ACC112 (cell line): ENCODE measurements at regions not wholly inside any gene's neighbourhood (a gene's known extent, or its start where the extent isn't known, plus 50 kb on each side); places are given as distances from the start of the nearest gene placed in this dataset.
"Not testable (repeated sequence)": the region's sequence is repeated elsewhere in the genome, so short reads cannot be mapped to it uniquely, and the experiment has no call there.

ENCODE experiments used
- H2AFZ ChIP-seq: fragments of 200-600 bp; sonication (generic); one replicate; pipeline ENCODE4 v1.6.0; 2017; ENCODE audit warnings: antibody characterized with exemption, low read length; ENCODE audit not compliant: unreplicated experiment
- H3K27ac ChIP-seq: fragments of 200-600 bp; sonication (generic); 2 replicates; pipeline ENCODE4 v1.5.1; 2014; ENCODE audit warnings: low read depth, mild to moderate bottlenecking, antibody characterized with exemption, low read length, moderate library complexity
- H3K27me3 ChIP-seq: fragments of 200-600 bp; sonication (generic); 2 replicates; pipeline ENCODE4 v1.6.1; 2014; ENCODE audit warnings: mild to moderate bottlenecking, antibody characterized with exemption, low read length, moderate library complexity, mixed read lengths; ENCODE audit not compliant: insufficient read depth
- H3K36me3 ChIP-seq: fragments of 200-600 bp; sonication (generic); 2 replicates; pipeline ENCODE4 v1.6.1; 2016; ENCODE audit warnings: mild to moderate bottlenecking, antibody characterized with exemption, low read length, moderate library complexity, mixed read lengths; ENCODE audit not compliant: insufficient read depth
- H3K4me1 ChIP-seq: fragments of 200-600 bp; sonication (generic); one replicate; pipeline ENCODE4 v1.6.1; 2016; ENCODE audit warnings: low read length, mixed read lengths; ENCODE audit not compliant: insufficient read depth, unreplicated experiment, control insufficient read depth
- H3K4me3 ChIP-seq: fragments of 200-600 bp; sonication (generic); 2 replicates; pipeline ENCODE4 v1.5.1; 2014; ENCODE audit warnings: mild to moderate bottlenecking, low read depth, low read length
- H3K79me2 ChIP-seq: fragments of 200-600 bp; sonication (generic); one replicate; pipeline ENCODE4 v1.6.0; 2016; ENCODE audit warnings: low read length; ENCODE audit not compliant: control insufficient read depth, unreplicated experiment, insufficient read depth

GRCh38 chr16:29237023-29237422 is 169.5 kb downstream of the NPIPB11 start:
- H3K4me3 ChIP-seq, H3K4me1 ChIP-seq, H3K79me2 ChIP-seq, H3K27ac ChIP-seq, H2AFZ ChIP-seq, H3K27me3 ChIP-seq, H3K36me3 ChIP-seq: not testable (repeated sequence)

DNA sequence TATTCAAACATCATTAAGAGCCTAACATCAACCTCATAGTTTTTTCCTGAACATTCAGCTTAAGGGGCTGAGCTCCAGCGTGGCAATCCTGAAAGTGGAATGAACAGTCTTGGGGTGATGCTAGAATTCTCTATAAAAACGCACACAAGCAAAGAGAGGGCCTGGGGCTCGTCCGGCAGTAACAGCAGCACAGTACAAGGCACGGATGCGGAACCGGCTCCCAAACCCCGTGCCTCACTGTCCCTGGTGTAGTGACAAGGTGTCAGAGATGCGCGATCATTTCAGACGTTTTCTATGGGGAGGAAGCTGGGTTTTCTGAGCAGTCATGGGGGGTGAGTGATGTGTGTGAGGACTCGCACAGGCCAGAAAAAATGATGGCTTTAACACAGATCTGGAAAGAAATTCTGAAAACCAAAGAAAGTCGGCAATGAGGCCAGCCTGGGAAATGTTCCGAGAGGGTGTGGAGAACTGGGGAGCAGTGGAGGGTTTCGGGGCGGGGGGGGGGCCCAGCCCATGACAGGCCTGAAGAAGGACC is 170.6 kb downstream of the NPIPB11 start:
- not testable (repeated sequence) for H3K27ac ChIP-seq

GRCh38 chr16:29234536-29235275 is 171.8 kb downstream of the NPIPB11 start:
- H3K36me3 ChIP-seq, H2AFZ ChIP-seq, H3K79me2 ChIP-seq, H3K27me3 ChIP-seq, H3K27ac ChIP-seq, H3K4me3 ChIP-seq, H3K4me1 ChIP-seq: not testable (repeated sequence)

More for the DNA sequence above, 170.6 kb downstream of the NPIPB11 start:
- H3K4me1 ChIP-seq, H3K79me2 ChIP-seq, H3K27me3 ChIP-seq, H3K4me3 ChIP-seq, H2AFZ ChIP-seq, H3K36me3 ChIP-seq: not testable (repeated sequence)

DNA sequence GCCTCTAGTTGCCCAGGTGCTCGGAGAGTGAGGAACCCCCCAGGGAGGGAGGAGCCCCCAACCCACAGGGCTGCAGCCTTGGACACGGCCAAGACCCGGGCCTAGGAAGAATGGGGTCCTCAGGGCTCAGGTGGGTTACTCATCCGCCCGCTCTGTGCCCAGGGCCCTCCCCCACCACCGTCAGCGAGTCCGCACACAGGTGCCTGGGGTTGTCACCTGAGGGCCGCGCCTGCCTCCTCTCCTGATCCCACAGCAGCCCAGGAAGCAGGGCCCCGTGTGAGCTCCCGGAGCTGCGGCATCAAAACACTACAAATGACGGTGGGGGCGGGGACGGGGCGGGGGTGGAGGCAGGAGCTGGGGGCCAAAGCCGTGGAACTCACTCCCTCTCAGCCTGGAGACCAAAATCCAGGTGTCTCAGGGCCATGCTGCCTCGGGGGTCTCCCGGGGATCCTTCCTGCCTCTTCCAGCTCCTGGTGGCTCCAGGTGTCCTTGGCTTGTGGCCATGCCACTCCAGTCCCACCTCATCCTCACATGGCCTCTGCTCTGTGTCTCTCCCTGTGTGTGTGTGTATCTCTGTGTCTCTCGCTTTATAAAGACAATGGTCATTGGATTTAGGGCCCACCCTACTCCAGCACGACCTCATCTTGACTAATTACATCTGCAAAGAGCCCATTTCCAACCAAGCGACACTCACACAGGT is 172.7 kb downstream of the NPIPB11 start:
- H3K79me2 ChIP-seq, H3K27me3 ChIP-seq, H2AFZ ChIP-seq, H3K27ac ChIP-seq, H3K36me3 ChIP-seq, H3K4me1 ChIP-seq, H3K4me3 ChIP-seq: not testable (repeated sequence)

GRCh38 chr16:29232811-29233704 is 173.5 kb downstream of the NPIPB11 start:
- no peak overlapping the region for H3K27ac ChIP-seq
- no peaks in the 10 kb centered on the region for H3K36me3 ChIP-seq
- H3K4me1 ChIP-seq: no peaks in the 10 kb centered on the region
- H3K79me2 ChIP-seq: no peaks in the 10 kb centered on the region
- H3K4me3 ChIP-seq: no peak overlapping the region
- no peak overlapping the region for H2AFZ ChIP-seq
- no peaks in the 10 kb centered on the region for H3K27me3 ChIP-seq

- H3K79me2 ChIP-seq, H3K4me1 ChIP-seq, H2AFZ ChIP-seq, H3K36me3 ChIP-seq, H3K27ac ChIP-seq, H3K4me3 ChIP-seq, H3K27me3 ChIP-seq: not testable (repeated sequence)
Measured at GRCh38 chr16:29232160-29232705, 174.3 kb downstream of the NPIPB11 start.

DNA sequence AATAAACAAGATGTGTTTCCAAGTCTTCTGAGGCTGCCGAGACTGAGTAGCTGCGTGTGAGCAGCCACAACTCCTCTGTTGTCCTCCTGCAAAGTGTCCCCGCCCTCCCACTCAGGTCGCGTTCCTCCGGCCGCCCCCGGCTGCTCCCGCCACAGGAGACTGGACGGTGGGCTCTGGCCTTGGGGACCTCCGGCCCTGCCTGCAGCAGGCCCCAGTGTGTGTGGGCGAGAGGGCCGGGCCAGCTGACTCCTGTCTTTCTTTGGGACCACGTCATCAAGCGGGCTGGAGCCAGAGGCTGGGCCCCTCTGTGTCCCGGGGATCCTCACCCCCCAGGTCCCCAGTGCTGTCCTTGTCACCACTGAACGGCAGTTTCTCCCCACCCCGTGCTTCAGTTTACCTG is 175.3 kb downstream of the NPIPB11 start:
- Histone ChIP-seq H3K4me1 (no peaks in the 10 kb centered on the region), H3K79me2 (no peaks in the 10 kb centered on the region), H3K27ac (no peak overlapping the region), H3K27me3 (no peaks in the 10 kb centered on the region), H3K4me3 (no peak overlapping the region), H3K36me3 (no peaks in the 10 kb centered on the region), H2AFZ (no peak overlapping the region)

- Histone ChIP-seq H3K27me3 (no peaks in the 10 kb centered on the region), H3K4me1 (no peaks in the 10 kb centered on the region), H3K79me2 (no peaks in the 10 kb centered on the region), H3K4me3 (no peak overlapping the region), H2AFZ (no peak overlapping the region), H3K27ac (no peak overlapping the region), H3K36me3 (no peaks in the 10 kb centered on the region)
Measured at GRCh38 chr16:29230671-29231096, 175.8 kb downstream of the NPIPB11 start.

- not testable (repeated sequence) for H2AFZ ChIP-seq
Measured at GRCh38 chr16:29230006-29230668, 176.4 kb downstream of the NPIPB11 start.

DNA sequence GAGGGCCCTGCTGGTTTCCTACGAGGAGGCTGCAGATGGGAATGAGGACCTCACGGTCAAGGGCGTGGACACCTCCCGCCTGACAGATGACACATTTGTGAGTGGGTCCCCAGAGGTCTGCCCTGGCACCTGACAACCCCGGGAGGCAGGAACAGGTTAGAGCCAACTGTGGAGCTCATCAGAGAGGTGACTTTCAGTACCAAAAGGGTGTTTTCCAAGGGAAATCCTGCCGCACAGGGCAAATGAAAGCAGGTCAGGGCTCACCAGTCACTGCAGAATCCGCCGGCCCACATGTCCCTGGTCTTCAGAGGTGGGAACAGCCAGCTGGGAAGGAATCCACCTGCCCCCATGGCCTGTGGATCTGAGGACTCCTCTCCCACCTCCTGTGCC is 176.9 kb downstream of the NPIPB11 start:
- H3K4me1 ChIP-seq, H3K79me2 ChIP-seq, H2AFZ ChIP-seq, H3K27ac ChIP-seq, H3K4me3 ChIP-seq, H3K36me3 ChIP-seq, H3K27me3 ChIP-seq: not testable (repeated sequence)

More at GRCh38 chr16:29230006-29230668, 176.4 kb downstream of the NPIPB11 start:
- not testable (repeated sequence) for H3K4me1 ChIP-seq, H3K36me3 ChIP-seq, H3K79me2 ChIP-seq, H3K4me3 ChIP-seq, H3K27me3 ChIP-seq, H3K27ac ChIP-seq
